Stimulated activated CD4-positive, alpha-beta T cell treated with anti-CD3 and anti-CD28 coated beads, TNF-alpha, amount 100 ng/mL, for 1 hour (primary cell): ENCODE measurements at regions not wholly inside any gene's neighbourhood (a gene's known extent, or its start where the extent isn't known, plus 50 kb on each side); places are given as distances from the start of the nearest gene placed in this dataset.

Experiments used
- DNase-seq, 3 donors: peaks; one replicate each; pipeline ENCODE4 v3.0.0-alpha.2; 2020; ENCODE audit warnings: low read depth in 3 of 3, low spot score in 1 of 3

GRCh38 chr9:96183751-96184150, 118.2 kb downstream of the HSD17B3 start:
- DNase-seq: no peak

DNA sequence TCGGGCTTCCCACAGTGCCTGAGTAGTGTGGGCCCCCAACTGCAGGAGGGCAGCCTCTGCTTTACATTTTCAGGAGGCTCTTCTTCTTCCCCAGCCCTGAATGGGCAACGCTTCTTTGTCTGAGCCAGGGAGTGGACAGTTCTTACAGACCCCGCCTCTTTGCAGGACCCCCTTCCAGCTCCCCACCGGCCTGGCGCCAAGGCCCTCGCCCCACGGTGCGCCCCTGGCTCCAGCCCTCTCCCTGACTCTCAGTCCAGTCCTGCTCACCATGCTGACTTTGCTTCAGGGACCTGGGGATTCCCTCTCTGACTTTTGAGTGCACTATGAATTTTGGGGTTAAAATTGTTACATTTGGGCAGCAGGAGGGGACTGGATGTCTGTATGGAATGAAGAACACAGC, 123.8 kb downstream of the HSD17B3 start:
- no peak for DNase-seq

DNA sequence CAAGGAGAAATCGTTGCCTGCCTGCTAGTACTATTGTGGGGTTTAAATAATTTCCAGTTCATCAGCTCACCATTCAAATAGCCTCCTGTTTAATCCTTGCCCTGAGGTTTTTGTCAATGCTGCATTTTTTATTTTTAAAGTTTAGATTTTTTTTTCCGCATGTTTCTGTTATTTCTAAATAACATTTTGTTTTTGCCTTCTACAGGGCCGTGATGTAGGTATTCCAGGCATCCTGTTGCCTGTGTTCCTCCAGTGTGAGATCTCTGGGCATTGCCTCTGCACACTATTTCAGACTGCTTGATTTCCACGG, 124.3 kb downstream of the HSD17B3 start:
- no peak for DNase-seq

DNA sequence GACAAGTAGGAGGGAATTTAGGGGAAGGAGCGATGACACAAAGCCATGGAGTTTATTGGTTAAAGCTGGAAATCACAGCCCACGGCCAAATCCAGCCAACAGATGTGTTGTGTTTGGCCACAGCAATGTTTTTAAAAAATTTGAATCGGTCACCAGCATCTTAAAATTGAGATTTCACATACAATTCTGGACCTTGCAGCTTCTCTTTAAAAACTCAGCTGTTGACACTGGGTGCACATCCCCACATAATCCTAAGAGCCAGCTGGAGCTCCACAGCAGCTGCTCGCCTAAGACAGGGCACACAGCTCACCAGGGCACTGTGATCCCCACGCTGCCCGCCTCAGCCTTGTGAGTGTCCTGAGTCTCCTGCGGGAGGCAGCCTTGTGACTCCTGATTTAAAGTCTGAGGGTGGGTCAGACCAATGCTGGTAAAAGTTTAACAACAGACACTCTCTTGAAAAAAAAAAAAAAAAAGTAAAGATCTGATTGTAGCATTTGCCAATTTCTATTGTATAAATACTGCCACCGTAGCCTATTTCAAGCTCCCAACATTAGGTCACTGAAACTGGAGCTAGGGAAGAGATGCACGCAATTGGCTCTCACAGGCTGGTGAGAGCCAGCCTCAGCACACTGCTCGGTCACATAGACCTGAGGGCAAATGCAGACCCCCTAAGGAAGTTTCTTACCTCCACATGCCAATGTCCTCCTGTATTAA, 124.8 kb downstream of the HSD17B3 start:
- no peak for DNase-seq

- DNase-seq: no peak
Observed at GRCh38 chr9:96175796-96176195, 126.2 kb downstream of the HSD17B3 start.

DNA sequence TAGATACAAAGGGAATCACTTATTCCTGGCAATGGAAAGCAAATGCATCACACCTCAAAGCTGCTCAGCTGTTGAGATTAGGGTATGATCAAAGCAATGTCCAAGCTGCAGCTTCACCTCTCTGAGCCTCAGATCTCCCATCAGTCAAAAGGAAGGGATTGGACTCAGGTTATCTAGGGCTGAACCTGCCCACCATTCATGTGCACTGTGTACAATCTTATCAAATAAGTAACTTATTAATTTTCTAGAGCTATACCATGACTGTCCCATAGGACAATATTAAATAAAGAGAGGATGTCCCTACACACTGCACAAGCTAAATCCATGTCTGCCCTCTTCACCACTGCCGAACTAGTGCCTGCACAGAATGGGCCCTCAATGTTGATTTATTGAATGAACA, 127.0 kb downstream of the HSD17B3 start:
- no peak for DNase-seq

DNA sequence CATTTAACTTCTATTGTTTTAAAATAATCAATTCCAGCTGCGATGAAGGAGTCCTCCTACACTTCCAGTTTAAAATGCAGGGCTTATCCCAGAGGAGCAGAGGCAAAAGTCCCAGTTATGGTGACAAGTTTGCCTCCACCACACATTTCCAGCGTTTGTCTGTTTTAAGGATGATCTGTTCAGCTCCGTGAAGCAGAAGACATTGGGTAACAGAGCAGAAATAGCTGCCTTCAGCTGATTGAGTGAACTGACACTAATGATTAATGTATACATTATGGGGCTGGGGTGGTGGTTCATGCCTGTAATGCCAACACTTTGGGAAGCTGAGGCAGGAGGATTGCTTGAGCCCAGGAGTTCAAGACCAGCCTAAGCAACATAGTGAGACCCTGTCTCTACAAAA, 127.6 kb downstream of the HSD17B3 start:
- no peak for DNase-seq

GRCh38 chr9:96173640-96174039, 128.3 kb downstream of the HSD17B3 start:
- DNase-seq: no peak

DNA sequence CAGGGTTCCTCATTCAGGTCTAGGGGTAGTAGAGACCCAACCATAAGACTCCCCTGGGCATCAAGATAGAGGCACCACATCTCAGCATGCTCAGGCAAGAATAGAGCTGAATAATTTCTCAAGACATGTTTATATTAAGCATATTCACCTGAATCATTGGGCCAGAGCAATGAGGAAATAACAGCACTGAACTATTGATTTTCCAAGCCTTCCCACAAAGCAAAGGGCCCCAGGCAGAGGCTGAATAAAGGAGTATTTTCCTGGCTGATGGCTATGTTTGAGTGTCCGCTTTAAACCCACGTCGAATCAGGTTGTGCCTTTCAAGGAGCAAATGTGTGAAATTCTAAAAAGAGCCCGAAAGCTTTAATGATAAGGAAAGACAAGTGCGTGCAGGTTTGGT, 129.2 kb downstream of the HSD17B3 start:
- DNase-seq: no peak

DNA sequence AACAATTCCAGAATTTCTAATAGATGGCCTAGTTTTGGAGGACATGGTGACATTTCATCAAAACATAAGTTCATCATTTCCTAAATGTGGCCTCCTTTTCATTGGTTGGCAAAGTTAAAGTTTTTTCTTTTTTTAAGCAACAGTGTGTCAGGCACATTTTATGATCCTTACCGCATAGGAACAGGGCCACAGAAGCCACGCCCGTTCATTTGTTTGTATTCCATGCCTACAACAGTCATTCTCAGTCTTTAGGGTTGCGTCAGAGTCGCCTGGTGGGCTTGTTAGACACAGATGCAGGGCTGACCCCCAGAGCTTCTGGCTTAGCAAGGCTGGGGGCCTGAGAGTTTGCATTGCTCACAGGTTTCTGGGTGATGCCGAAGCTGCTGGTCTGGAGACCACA, 130.2 kb downstream of the HSD17B3 start:
- no peak for DNase-seq

DNA sequence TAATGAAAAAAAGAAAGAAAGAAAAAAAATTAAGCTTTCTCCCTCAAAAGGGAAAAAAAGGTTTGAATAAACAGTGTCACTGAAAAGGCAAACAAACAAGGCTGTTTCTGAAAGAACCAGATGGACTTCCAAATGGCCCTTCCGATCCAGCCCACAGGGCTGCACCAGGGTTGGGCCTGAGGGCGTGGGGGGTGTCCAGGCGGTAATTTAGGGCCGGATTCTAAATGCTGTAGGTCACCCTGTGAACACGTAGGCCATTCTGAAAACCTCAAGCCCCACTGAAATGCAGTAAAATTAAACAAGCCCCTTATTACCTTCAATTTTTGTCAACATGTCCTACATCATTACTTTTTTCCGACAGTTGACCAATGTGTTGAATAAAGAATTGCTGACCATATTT, 132.1 kb downstream of the HSD17B3 start:
- no peak for DNase-seq

- no peak for DNase-seq
Observed at GRCh38 chr9:96169484-96169883, 132.5 kb downstream of the HSD17B3 start.

DNA sequence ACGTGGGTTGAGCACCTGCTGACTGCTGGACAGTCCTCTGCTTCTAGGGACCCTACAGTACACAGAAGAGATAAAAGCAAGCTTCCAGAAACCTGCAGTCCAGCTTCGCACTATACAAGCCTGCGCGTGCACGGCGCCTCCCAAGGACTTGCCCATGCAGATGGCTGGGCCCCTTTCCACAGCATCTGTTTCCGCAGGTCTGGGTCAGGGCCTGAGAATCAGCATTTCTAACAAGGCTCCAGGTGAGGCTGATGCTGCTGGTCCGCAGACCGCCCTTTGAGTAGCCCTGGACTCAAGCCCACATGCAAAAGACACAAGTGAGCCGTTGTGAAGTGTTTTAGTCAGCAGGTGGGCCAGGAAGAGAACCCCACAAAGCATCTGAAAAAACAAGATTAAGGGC, 133.1 kb downstream of the HSD17B3 start:
- DNase-seq: no peak

- DNase-seq: no peak
Observed at GRCh38 chr9:96167011-96167410, 135.0 kb downstream of the HSD17B3 start.

DNA sequence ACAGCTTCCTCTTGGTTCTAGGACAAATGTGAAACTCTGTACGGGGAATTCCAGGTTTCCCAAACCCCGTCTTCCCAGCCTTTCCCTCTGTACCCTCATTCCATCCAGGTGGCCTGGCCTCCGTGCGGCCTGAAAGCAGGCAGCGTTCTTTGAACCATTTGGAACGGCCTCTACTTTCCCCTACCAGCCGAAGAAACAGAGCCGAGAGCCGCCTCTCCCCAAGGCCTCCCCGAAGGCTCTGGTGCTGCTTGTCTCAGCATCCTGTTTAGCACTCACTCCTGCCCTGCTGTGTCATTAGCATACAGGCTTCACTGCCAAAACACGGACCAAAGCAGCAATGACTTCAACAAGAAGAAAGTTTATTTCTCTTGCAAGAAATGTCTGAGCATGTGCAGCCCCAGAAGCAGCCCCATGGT, 137.7 kb downstream of the HSD17B3 start:
- no peak for DNase-seq

GRCh38 chr9:96163712-96164111, 138.3 kb downstream of the HSD17B3 start:
- DNase-seq: no peak

GRCh38 chr9:96163161-96163560, 138.8 kb downstream of the HSD17B3 start:
- DNase-seq: no peak

- DNase-seq: no peak
Observed at GRCh38 chr9:96161819-96162218, 140.2 kb downstream of the HSD17B3 start.

DNA sequence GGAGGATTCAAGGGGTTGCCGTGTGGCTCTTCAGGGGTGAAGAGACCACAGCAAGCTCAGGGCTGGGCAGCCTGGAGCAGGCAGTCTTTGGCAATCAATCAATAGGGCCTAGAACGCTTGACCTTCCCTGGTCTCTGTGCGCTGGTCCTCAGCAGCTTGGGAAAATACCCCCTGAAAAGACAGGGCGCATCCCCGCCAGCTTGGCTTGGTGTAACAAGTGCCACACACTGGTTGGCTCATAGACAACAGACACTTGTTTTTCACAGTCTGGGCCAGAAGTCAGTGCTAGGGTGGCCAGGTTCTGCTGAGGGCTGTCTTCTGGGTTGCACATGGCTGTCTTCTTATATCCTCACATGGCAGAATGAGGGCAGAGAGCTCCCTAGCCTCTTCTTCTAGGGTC, 141.1 kb downstream of the HSD17B3 start:
- no peak for DNase-seq

DNA sequence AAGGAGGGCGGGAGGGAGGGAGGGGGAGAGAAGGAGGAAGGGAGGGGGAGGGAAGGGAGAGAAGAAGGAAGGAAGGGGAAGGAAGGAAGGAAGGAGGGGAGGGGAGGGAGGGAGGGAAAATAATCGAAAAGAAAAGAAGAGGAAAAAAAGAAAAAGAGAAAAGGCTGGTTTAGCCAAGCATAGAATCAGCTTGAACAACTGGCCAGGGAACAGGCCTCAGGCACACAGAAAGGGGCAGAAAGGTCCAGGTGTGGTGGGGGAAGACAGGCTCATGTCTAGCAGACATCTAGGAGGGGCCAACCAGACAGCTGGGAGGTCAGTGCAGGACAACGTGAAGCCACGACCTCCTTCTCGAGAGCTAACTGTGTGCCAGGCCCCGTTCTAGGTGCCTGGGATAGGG, 141.8 kb downstream of the HSD17B3 start:
- DNase-seq: no peak

- DNase-seq: no peak
Observed at GRCh38 chr9:96159596-96159995, 142.4 kb downstream of the HSD17B3 start.

- no peak for DNase-seq
Observed at GRCh38 chr9:96158909-96159575, 142.9 kb downstream of the HSD17B3 start.

DNA sequence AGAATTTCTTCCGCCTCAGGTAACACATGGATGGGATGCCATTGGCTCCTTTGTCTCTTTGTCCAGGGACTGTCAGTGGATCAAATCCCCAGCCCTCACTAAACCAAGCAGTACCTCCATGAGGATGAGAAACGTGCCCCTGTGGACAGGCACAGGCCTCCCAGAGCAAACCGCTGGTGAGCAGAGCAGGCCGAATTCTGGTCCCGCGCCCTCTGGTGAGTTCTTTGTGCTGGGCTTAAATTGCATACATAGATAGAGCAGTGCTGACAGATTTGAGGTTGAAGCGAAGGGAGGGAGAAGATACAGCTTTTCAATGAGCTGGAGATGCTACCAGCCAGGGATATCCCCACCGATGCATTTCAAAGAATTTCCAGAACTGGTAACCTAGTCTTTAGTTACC, 143.8 kb downstream of the HSD17B3 start:
- no peak for DNase-seq
